SH-SY5Y (cell line): ENCODE measurements at regions not wholly inside any gene's neighbourhood (a gene's known extent, or its start where the extent isn't known, plus 50 kb on each side); places are given as distances from the start of the nearest gene placed in this dataset.

Source experiments
- GATA2 ChIP-seq: IDR thresholded peaks from 2 replicates; pipeline ENCODE4 v1.6.1; 2011; ENCODE audit warnings: mild to moderate bottlenecking, low read depth, low read length
- GATA3 ChIP-seq: IDR thresholded peaks from 2 replicates; pipeline ENCODE4 v1.6.1; 2011; ENCODE audit warnings: low read depth, mild to moderate bottlenecking, low read length, moderate library complexity

- TF ChIP-seq GATA2 (no peak), GATA3 (no peak)
Measured at GRCh38 chr3:182027366-182027765, 315.6 kb downstream of the SOX2 start.

DNA sequence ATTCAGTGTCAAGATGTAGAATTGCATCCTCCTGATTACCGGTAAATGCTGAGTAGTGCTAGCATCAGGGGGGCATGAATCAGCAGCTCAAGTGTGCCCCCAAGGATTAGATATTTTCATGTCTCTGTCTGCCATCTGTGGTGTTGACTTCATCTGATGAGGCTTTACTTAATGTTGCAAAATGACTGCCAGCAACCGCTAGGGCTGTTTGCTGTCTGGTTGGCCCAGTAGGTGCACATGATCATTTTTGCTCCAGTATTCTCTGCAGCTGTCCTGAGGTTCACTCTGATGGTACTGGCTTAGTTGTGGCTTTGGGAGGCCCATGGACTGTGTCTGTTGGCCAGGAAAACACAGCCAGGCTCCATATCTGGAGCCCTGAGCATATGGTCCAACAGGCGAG lies 316.4 kb downstream of the SOX2 start:
- TF ChIP-seq GATA2 (no peak), GATA3 (no peak)

DNA sequence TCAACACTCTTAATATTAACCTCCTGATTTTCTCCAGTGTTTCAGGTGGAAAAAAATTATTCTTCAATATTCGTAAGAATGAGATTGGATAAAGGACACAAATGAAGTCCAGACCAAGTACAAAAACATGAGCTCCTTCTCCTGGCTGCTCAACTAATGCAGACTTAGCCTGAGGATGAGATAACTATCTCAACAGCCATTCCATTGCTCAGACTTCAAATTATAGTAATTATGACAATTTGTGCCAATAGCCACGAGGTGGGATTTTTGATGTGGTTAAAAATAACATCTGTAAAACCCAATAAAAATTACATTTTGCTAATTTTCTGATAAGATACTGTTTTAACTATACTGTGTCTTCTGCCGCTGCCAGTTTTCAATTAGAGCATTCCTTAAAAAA lies 323.6 kb downstream of the SOX2 start:
- TF ChIP-seq GATA3 = peak; percentile 75
- peak; percentile 70; the same call in 1 of the 2 replicates for TF ChIP-seq GATA2

GRCh38 chr3:182036382-182036781 lies 324.7 kb downstream of the SOX2 start:
- TF ChIP-seq GATA2 = no peak
- no peak for TF ChIP-seq GATA3

DNA sequence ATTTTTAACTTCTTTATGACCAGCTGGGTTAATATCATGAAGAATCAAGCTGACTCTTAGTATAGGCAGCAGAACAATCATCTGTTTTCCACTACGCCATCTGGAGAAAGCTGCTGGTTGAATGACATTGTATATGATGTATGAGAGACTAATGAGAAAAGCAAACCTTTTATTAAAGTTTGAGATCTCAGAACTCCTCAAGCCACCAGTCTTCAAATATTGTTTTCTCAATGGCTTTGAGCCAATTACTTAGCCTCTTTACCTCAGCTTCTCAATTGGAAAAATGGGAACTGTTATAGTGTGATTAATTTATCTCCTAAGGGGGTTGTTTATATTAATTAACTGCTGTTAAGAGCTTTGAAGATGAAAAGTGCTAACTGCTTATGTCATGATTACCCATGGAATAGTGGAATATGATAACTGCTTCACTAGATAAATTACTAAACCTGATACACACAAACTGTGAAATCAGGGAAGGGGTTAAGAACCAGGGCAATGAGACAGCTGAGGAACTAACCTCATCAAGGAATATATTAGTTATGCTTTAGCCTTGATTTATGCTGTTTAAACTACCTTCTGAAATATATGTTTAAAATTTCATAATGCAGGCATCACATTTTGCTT lies 330.1 kb downstream of the SOX2 start:
- TF ChIP-seq GATA2 = no peak
- no peak for TF ChIP-seq GATA3

GRCh38 chr3:182045736-182046135 lies 334.0 kb downstream of the SOX2 start:
- TF ChIP-seq GATA3 (no peak), GATA2 (no peak)

- TF ChIP-seq GATA2 (no peak), GATA3 (no peak)
Measured at GRCh38 chr3:182046166-182046764, 334.5 kb downstream of the SOX2 start.

DNA sequence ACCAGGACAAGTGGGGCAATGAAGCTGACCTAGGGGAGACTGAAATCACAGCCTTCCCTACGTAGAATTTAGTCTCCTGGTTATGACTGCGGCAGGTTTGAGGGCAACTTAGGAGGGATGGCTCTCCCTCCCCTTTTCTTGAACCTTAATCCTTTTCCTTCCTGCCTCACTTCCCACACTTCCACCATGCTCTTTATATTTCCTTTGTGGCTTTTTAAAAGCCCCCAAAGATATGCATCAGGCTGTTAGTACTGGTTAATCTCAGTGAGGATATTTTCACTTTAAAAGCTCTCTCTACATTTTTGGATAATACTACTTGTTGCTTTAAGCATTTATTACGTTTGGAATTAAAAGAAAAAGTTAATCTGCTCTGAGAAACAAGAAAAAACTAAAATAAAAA lies 339.2 kb downstream of the SOX2 start:
- no peak for TF ChIP-seq GATA3
- no peak for TF ChIP-seq GATA2

GRCh38 chr3:182052332-182052731 lies 340.6 kb downstream of the SOX2 start:
- no peak for TF ChIP-seq GATA2
- TF ChIP-seq GATA3 = no peak

DNA sequence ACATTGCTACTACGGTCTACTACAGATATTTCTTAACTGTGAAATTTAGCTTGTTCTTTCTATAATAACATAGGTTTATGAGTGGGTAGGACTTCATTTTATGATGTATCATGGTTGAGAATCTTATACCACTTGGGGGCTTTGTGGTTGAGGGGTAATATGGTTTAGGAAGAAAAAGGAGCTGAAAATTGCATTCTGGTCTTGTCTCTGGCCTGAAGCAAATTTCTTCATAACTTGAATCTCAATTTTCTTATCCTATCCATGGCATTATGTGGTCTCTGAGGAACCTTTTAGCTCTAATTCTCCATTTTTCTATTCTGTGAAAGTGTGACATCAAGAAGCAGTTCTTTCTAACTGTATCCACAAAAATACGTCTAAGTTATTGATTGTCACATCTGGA lies 341.0 kb downstream of the SOX2 start:
- TF ChIP-seq GATA3 = no peak
- no peak for TF ChIP-seq GATA2

- TF ChIP-seq GATA2 = no peak
- no peak for TF ChIP-seq GATA3
Measured at GRCh38 chr3:182058488-182058887, 346.8 kb downstream of the SOX2 start.

DNA sequence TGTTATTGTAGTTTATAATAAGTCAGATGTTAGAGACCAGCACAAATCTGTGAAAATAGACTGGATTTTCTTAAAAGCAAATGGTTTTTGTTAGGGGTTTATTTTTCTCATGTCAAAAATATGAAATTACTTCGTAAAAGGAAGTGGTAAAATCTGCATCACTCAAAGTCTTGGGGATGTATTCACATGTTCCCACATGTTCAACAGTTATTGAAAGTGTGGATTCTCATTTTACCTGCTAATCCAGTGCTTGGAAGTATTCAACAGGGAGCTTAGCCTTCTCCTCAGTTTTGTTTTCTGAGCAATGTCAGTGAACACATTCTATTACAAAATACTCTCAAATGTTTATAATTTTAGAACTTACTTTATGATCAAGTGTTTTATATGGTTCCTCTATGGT lies 352.0 kb downstream of the SOX2 start:
- TF ChIP-seq GATA2 (no peak), GATA3 (no peak)

- TF ChIP-seq GATA3 = no peak
- no peak for TF ChIP-seq GATA2
Measured at GRCh38 chr3:182067423-182067822, 355.7 kb downstream of the SOX2 start.

DNA sequence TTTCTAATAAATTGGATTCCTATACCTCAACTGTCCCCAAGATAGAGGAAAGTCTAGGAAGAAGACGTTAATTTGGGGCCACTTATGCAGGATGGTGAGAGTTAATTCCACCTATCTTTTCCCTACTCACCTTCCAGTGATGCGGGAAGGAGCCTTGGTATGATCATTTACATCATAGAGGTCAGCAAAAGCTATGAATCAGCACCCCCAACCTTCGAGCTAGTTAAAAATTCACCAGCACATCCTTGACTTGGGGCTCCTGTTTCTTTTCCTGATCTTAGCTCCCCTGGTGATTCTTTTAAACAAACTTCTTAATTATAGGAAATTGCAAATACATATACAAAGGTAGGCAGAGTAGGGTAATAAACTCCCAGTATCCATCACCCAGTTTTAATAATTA lies 366.6 kb downstream of the SOX2 start:
- TF ChIP-seq GATA2 = no peak
- no peak for TF ChIP-seq GATA3

DNA sequence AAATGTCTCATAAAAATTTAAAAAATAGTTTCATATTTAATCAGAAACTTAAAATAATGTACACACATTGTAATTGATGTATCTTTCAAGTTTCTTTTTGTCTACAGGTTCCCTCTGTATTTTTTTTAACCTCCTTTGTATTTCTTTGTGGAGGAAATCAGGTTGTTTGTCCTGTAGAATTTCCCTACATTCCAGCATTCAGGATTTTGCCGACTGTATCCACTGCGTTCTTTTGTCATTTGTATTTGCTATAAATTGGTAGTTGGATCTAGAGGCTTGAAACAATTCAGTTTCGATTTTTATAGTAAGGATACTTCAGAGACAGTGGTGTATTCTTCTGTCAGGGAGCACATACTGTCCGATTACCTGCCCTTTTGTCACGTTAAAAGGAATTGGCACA lies 367.2 kb downstream of the SOX2 start:
- TF ChIP-seq GATA3 = no peak
- no peak for TF ChIP-seq GATA2
